ENCODE measurements at regions not wholly inside any gene's neighbourhood (a gene's known extent, or its start where the extent isn't known, plus 50 kb on each side); places are given as distances from the start of the nearest gene placed in this dataset.

DNA sequence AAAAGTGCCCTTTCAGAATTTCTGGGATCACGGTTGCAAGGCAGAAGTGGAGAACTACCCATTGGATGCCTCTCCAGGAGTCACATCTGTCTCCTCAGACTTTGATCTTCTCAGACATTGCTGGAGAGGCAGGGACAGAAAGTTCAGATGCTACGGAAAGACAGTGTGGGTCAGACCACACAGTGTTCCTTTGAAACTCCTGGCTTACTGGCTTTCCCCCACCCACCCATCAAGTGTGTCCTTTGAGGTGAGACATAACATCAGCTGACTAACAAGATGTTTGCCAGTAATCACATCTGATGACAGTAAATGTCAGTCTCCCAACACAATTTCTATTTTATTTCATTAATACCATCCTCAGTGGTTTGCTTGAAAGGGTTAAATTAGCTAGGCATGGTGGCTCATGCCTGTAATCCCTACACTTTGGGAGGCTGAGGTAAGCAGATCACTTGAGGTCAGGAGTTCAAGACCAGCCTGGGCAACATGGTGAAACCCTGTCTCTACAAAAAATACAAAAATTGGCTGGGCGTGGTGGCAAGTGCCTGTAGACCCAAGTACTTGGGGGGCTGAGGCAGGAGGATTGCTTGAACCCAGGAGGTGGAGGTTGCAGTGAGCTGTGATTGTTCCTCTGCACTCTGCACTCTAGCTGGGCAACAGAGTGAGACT is 67.2 kb upstream of the SNX9 start:
- DNase-seq (ENCODE audit: extremely low spot score), result no peak
- TF ChIP-seq FOXM1 (IDR thresholded peaks at IDR 0.05; ENCODE audit: borderline replicate concordance) (no peak), HDGF (IDR thresholded peaks at IDR 0.05; ENCODE audit: borderline replicate concordance) (no peak), ELF4 (IDR thresholded peaks at IDR 0.05) (no peak), TARDBP (IDR thresholded peaks at IDR 0.05) (no peak), L3MBTL2 (conservative IDR thresholded peaks at IDR 0.05) (no peak), FOXA1 (IDR thresholded peaks at IDR 0.05) (no peak), FOXK2 (IDR thresholded peaks at IDR 0.05) (no peak), LEF1 (IDR thresholded peaks at IDR 0.05; ENCODE audit: borderline replicate concordance) (no peak), CTBP1 (IDR thresholded peaks at IDR 0.05; ENCODE audit: borderline replicate concordance) (no peak), BHLHE40 (IDR thresholded peaks at IDR 0.05; ENCODE audit: borderline replicate concordance) (no peak), SP1 (IDR thresholded peaks at IDR 0.05) (no peak), ZNF384 (IDR thresholded peaks at IDR 0.05) (no peak), NFRKB (IDR thresholded peaks at IDR 0.05) (no peak), SUZ12 (IDR thresholded peaks at IDR 0.05) (no peak), ARNT (IDR thresholded peaks at IDR 0.05) (no peak)
- TF ChIP-seq, protein P1, sequence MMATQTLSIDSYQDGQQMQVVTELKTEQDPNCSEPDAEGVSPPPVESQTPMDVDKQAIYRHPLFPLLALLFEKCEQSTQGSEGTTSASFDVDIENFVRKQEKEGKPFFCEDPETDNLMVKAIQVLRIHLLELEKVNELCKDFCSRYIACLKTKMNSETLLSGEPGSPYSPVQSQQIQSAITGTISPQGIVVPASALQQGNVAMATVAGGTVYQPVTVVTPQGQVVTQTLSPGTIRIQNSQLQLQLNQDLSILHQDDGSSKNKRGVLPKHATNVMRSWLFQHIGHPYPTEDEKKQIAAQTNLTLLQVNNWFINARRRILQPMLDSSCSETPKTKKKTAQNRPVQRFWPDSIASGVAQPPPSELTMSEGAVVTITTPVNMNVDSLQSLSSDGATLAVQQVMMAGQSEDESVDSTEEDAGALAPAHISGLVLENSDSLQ (IDR thresholded peaks at IDR 0.05), result no peak
- ChIA-PET CTCF (interaction anchor here (0.9 to 4.2 kb wide), 4 partner anchors 15 to 247 kb away, joined by 3 to 27 read pairs (median 6); no protein-coding TSS in a partner anchor), POLR2A (no interaction called here)

GRCh38 chr6:157756708-157757429 is 66.2 kb upstream of the SNX9 start:
- ChIA-PET POLR2A (no interaction called here), CTCF (interaction anchor here (0.6 to 4.2 kb wide), 11 partner anchors 9 to 246 kb away, joined by 3 to 27 read pairs (median 4); no protein-coding TSS in a partner anchor)
- TF ChIP-seq HDGF (IDR thresholded peaks at IDR 0.05; ENCODE audit: borderline replicate concordance) (no peak), FOXM1 (IDR thresholded peaks at IDR 0.05; ENCODE audit: borderline replicate concordance) (no peak), CTBP1 (IDR thresholded peaks at IDR 0.05; ENCODE audit: borderline replicate concordance) (no peak), L3MBTL2 (conservative IDR thresholded peaks at IDR 0.05) (0 out of 2 replicates have a peak, but pooled peaks have one; percentile 13), LEF1 (IDR thresholded peaks at IDR 0.05; ENCODE audit: borderline replicate concordance) (no peak), FOXK2 (IDR thresholded peaks at IDR 0.05) (no peak), TARDBP (IDR thresholded peaks at IDR 0.05) (no peak), SUZ12 (IDR thresholded peaks at IDR 0.05) (no peak)
- TF ChIP-seq, protein P1 (IDR thresholded peaks at IDR 0.05), result no peak
- DNase-seq (ENCODE audit: extremely low spot score), result peak; percentile 89

- POLR2A ChIA-PET, result no interaction called here
- CTCF ChIA-PET, result interaction anchor here (0.6 to 4.2 kb wide), 9 partner anchors 8 to 186 kb away, joined by 3 to 27 read pairs (median 5); no protein-coding TSS in a partner anchor
- no peak for TF ChIP-seq LEF1 (IDR thresholded peaks at IDR 0.05; ENCODE audit: borderline replicate concordance)
- TF ChIP-seq ZNF384 (IDR thresholded peaks at IDR 0.05), result no peak
- TF ChIP-seq SUZ12 (IDR thresholded peaks at IDR 0.05), result no peak
- TF ChIP-seq CTBP1 (IDR thresholded peaks at IDR 0.05; ENCODE audit: borderline replicate concordance), result no peak
- no peak for TF ChIP-seq SP1 (IDR thresholded peaks at IDR 0.05)
- TF ChIP-seq NFRKB (IDR thresholded peaks at IDR 0.05), result no peak
- TF ChIP-seq HDGF (IDR thresholded peaks at IDR 0.05; ENCODE audit: borderline replicate concordance), result no peak
- TF ChIP-seq, protein P1 (IDR thresholded peaks at IDR 0.05), result no peak
- TF ChIP-seq FOXK2 (IDR thresholded peaks at IDR 0.05), result no peak
- TF ChIP-seq L3MBTL2 (conservative IDR thresholded peaks at IDR 0.05), result no peak
- TF ChIP-seq ARNT (IDR thresholded peaks at IDR 0.05), result no peak
- no peak for TF ChIP-seq TARDBP (IDR thresholded peaks at IDR 0.05)
- no peak for TF ChIP-seq BHLHE40 (IDR thresholded peaks at IDR 0.05; ENCODE audit: borderline replicate concordance)
- no peak for TF ChIP-seq ELF4 (IDR thresholded peaks at IDR 0.05)
- no peak for TF ChIP-seq FOXA1 (IDR thresholded peaks at IDR 0.05)
- TF ChIP-seq FOXM1 (IDR thresholded peaks at IDR 0.05; ENCODE audit: borderline replicate concordance), result no peak
- DNase-seq (ENCODE audit: extremely low spot score), result no peak
Measured at GRCh38 chr6:157757430-157758403, 65.3 kb upstream of the SNX9 start.

- no peak for DNase-seq (ENCODE audit: extremely low spot score)
- ChIA-PET CTCF (interaction anchor here (4.2 kb wide), 1 partner anchor 115 kb away, joined by 27 read pairs; no protein-coding TSS in a partner anchor), POLR2A (interaction anchor here (0.6 kb wide), 1 partner anchor 38 kb away, joined by 3 read pairs; no protein-coding TSS in a partner anchor)
- TF ChIP-seq ELF4 (IDR thresholded peaks at IDR 0.05) (no peak), FOXA1 (IDR thresholded peaks at IDR 0.05) (no peak), TARDBP (IDR thresholded peaks at IDR 0.05) (no peak), BHLHE40 (IDR thresholded peaks at IDR 0.05; ENCODE audit: borderline replicate concordance) (no peak), SUZ12 (IDR thresholded peaks at IDR 0.05) (no peak), ZNF384 (IDR thresholded peaks at IDR 0.05) (no peak), FOXM1 (IDR thresholded peaks at IDR 0.05; ENCODE audit: borderline replicate concordance) (no peak), HDGF (IDR thresholded peaks at IDR 0.05; ENCODE audit: borderline replicate concordance) (no peak), ARNT (IDR thresholded peaks at IDR 0.05) (no peak), L3MBTL2 (conservative IDR thresholded peaks at IDR 0.05) (no peak), FOXK2 (IDR thresholded peaks at IDR 0.05) (no peak), LEF1 (IDR thresholded peaks at IDR 0.05; ENCODE audit: borderline replicate concordance) (no peak), SP1 (IDR thresholded peaks at IDR 0.05) (no peak), NFRKB (IDR thresholded peaks at IDR 0.05) (no peak), CTBP1 (IDR thresholded peaks at IDR 0.05; ENCODE audit: borderline replicate concordance) (no peak)
- TF ChIP-seq, protein P1 (IDR thresholded peaks at IDR 0.05), result no peak
Measured at GRCh38 chr6:157758516-157759023, 64.5 kb upstream of the SNX9 start.
